ENCODE measurements at regions not wholly inside any gene's neighbourhood (a gene's known extent, or its start where the extent isn't known, plus 50 kb on each side); places are given as distances from the start of the nearest gene placed in this dataset.

DNA sequence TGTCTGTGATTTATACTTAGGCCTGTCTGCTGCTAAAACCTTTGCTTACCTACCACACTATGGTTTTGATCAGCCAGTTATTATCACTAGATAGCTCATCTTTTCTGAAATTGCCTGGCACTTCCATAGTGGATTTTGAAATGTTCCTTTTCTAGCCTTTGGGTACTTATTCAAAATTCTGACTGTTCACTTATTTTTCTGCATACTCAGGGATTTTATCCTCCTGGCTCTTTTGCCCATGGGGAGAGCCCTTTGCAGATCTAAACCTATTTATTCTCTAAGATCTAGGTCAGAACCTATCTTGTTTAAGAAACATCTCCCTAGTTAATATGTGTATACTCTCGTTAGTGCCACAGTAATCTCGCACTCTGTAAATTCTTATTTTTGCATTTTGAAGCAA, 103.5 kb upstream of the C9orf72 start:
- TF ChIP-seq, protein P1, sequence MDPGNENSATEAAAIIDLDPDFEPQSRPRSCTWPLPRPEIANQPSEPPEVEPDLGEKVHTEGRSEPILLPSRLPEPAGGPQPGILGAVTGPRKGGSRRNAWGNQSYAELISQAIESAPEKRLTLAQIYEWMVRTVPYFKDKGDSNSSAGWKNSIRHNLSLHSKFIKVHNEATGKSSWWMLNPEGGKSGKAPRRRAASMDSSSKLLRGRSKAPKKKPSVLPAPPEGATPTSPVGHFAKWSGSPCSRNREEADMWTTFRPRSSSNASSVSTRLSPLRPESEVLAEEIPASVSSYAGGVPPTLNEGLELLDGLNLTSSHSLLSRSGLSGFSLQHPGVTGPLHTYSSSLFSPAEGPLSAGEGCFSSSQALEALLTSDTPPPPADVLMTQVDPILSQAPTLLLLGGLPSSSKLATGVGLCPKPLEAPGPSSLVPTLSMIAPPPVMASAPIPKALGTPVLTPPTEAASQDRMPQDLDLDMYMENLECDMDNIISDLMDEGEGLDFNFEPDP (CRISPR knock-in tag; IDR thresholded peaks at IDR 0.05) = no peak
- TF ChIP-seq, protein P2, sequence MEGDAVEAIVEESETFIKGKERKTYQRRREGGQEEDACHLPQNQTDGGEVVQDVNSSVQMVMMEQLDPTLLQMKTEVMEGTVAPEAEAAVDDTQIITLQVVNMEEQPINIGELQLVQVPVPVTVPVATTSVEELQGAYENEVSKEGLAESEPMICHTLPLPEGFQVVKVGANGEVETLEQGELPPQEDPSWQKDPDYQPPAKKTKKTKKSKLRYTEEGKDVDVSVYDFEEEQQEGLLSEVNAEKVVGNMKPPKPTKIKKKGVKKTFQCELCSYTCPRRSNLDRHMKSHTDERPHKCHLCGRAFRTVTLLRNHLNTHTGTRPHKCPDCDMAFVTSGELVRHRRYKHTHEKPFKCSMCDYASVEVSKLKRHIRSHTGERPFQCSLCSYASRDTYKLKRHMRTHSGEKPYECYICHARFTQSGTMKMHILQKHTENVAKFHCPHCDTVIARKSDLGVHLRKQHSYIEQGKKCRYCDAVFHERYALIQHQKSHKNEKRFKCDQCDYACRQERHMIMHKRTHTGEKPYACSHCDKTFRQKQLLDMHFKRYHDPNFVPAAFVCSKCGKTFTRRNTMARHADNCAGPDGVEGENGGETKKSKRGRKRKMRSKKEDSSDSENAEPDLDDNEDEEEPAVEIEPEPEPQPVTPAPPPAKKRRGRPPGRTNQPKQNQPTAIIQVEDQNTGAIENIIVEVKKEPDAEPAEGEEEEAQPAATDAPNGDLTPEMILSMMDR (IDR thresholded peaks at IDR 0.05 in 2 of 3, conservative IDR thresholded peaks at IDR 0.05 in 1 of 3; ENCODE audit: insufficient read depth in 2 of 3, low read depth in 1 of 3, low read length in 3 of 3) = no peak

Data from K562 (cell line).